CD4-positive, alpha-beta T cell treated with Interleukin-21 for 1 hour (primary cell): ENCODE measurements at regions not wholly inside any gene's neighbourhood (a gene's known extent, or its start where the extent isn't known, plus 50 kb on each side); places are given as distances from the start of the nearest gene placed in this dataset.

Experiments
- DNase-seq: peaks from one replicate; pipeline ENCODE4 v3.0.0-alpha.2; 2020

GRCh38 chr2:118255771-118256372 lies 167.6 kb downstream of the INSIG2 start:
- no peak for DNase-seq

GRCh38 chr2:118255301-118255700 lies 167.0 kb downstream of the INSIG2 start:
- DNase-seq = no peak

GRCh38 chr2:118254116-118254515 lies 165.8 kb downstream of the INSIG2 start:
- no peak for DNase-seq

GRCh38 chr2:118251427-118251826 lies 163.2 kb downstream of the INSIG2 start:
- DNase-seq = no peak

GRCh38 chr2:118250463-118250862 lies 162.2 kb downstream of the INSIG2 start:
- no peak for DNase-seq

- DNase-seq = no peak
Measured at GRCh38 chr2:118250001-118250400, 161.7 kb downstream of the INSIG2 start.

GRCh38 chr2:118249531-118249930 lies 161.3 kb downstream of the INSIG2 start:
- DNase-seq = no peak

- no peak for DNase-seq
Measured at GRCh38 chr2:118246726-118247125, 158.5 kb downstream of the INSIG2 start.

GRCh38 chr2:118246079-118246478 lies 157.8 kb downstream of the INSIG2 start:
- no peak for DNase-seq

GRCh38 chr2:118244686-118245085 lies 156.4 kb downstream of the INSIG2 start:
- DNase-seq = no peak

GRCh38 chr2:118243031-118243430 lies 154.8 kb downstream of the INSIG2 start:
- no peak for DNase-seq

- DNase-seq = no peak
Measured at GRCh38 chr2:118242216-118242615, 153.9 kb downstream of the INSIG2 start.

- no peak for DNase-seq
Measured at GRCh38 chr2:118241128-118241527, 152.9 kb downstream of the INSIG2 start.

- no peak for DNase-seq
Measured at GRCh38 chr2:118240276-118240675, 152.0 kb downstream of the INSIG2 start.

- DNase-seq = no peak
Measured at GRCh38 chr2:118239284-118239683, 151.0 kb downstream of the INSIG2 start.

- DNase-seq = no peak
Measured at GRCh38 chr2:118237451-118237850, 149.2 kb downstream of the INSIG2 start.

GRCh38 chr2:118232796-118233195 lies 144.5 kb downstream of the INSIG2 start:
- DNase-seq = no peak

- no peak for DNase-seq
Measured at GRCh38 chr2:118232391-118232790, 144.1 kb downstream of the INSIG2 start.

GRCh38 chr2:118231759-118232158 lies 143.5 kb downstream of the INSIG2 start:
- no peak for DNase-seq

- DNase-seq = no peak
Measured at GRCh38 chr2:118227698-118228508, 139.6 kb downstream of the INSIG2 start.

- DNase-seq = no peak
Measured at GRCh38 chr2:118225666-118226065, 137.4 kb downstream of the INSIG2 start.

- no peak for DNase-seq
Measured at GRCh38 chr2:118224895-118225311, 136.6 kb downstream of the INSIG2 start.

GRCh38 chr2:118223992-118224894 lies 136.0 kb downstream of the INSIG2 start:
- DNase-seq = peak; percentile 27
